GM19023 (cell line): ENCODE measurements at regions not wholly inside any gene's neighbourhood (a gene's known extent, or its start where the extent isn't known, plus 50 kb on each side); places are given as distances from the start of the nearest gene placed in this dataset.
"Not testable (repeated sequence)": the region's sequence is repeated elsewhere in the genome, so short reads cannot be mapped to it uniquely, and the experiment has no call there.

Experiments
- ATAC-seq: cut with Tn5 transposase; IDR thresholded peaks from one replicate; pipeline ENCODE4 v1.9.1; 2021; ENCODE audit warnings: mild to moderate bottlenecking, moderate library complexity; ENCODE audit not compliant: unreplicated experiment

- ATAC-seq: no peak
Measured at GRCh38 chr5:67605730-67606585, 409.4 kb upstream of the CD180 start.

- no peak for ATAC-seq
Measured at GRCh38 chr5:67591491-67591890, 394.9 kb upstream of the CD180 start.

GRCh38 chr5:67588389-67588788 lies 391.8 kb upstream of the CD180 start:
- no peak for ATAC-seq

GRCh38 chr5:67581203-67581602 lies 384.6 kb upstream of the CD180 start:
- ATAC-seq: no peak

GRCh38 chr5:67578011-67578410 lies 381.4 kb upstream of the CD180 start:
- no peak for ATAC-seq

- ATAC-seq: no peak
Measured at GRCh38 chr5:67577424-67577823, 380.8 kb upstream of the CD180 start.

- ATAC-seq: no peak
Measured at GRCh38 chr5:67576112-67576511, 379.5 kb upstream of the CD180 start.

- ATAC-seq: no peak
Measured at GRCh38 chr5:67575087-67575486, 378.5 kb upstream of the CD180 start.

- no peak for ATAC-seq
Measured at GRCh38 chr5:67561151-67561932, 364.7 kb upstream of the CD180 start.

GRCh38 chr5:67552773-67553172 lies 356.2 kb upstream of the CD180 start:
- ATAC-seq: no peak

- no peak for ATAC-seq
Measured at GRCh38 chr5:67549947-67550346, 353.3 kb upstream of the CD180 start.

GRCh38 chr5:67549296-67549618 lies 352.7 kb upstream of the CD180 start:
- no peak for ATAC-seq

GRCh38 chr5:67548520-67549295 lies 352.1 kb upstream of the CD180 start:
- no peak for ATAC-seq

GRCh38 chr5:67547682-67548081 lies 351.1 kb upstream of the CD180 start:
- ATAC-seq: no peak

- ATAC-seq: not testable (repeated sequence)
Measured at GRCh38 chr5:67544942-67545341, 348.3 kb upstream of the CD180 start.

GRCh38 chr5:67543720-67544270 lies 347.2 kb upstream of the CD180 start:
- no peak for ATAC-seq

GRCh38 chr5:67542479-67542878 lies 345.9 kb upstream of the CD180 start:
- ATAC-seq: no peak

- ATAC-seq: no peak
Measured at GRCh38 chr5:67541875-67542274, 345.3 kb upstream of the CD180 start.

GRCh38 chr5:67538855-67539506 lies 342.4 kb upstream of the CD180 start:
- ATAC-seq: no peak

- ATAC-seq: no peak
Measured at GRCh38 chr5:67537439-67538148, 341.0 kb upstream of the CD180 start.
